C4-2B (cell line): ENCODE measurements at regions not wholly inside any gene's neighbourhood (a gene's known extent, or its start where the extent isn't known, plus 50 kb on each side); places are given as distances from the start of the nearest gene placed in this dataset.

Experiments
- ZFX ChIP-seq: fragments of 450-650 bp; IDR thresholded peaks from 2 replicates; pipeline ENCODE4 v1.6.1; 2017
- TF ChIP-seq, protein P1 (sequence below): fragments of 450-650 bp; conservative IDR thresholded peaks from 2 replicates; pipeline ENCODE4 v1.5.1; 2017; ENCODE audit warnings: mild to moderate bottlenecking

GRCh38 chr14:30251557-30252100, 307.3 kb upstream of the G2E3 start:
- TF ChIP-seq, protein P1, sequence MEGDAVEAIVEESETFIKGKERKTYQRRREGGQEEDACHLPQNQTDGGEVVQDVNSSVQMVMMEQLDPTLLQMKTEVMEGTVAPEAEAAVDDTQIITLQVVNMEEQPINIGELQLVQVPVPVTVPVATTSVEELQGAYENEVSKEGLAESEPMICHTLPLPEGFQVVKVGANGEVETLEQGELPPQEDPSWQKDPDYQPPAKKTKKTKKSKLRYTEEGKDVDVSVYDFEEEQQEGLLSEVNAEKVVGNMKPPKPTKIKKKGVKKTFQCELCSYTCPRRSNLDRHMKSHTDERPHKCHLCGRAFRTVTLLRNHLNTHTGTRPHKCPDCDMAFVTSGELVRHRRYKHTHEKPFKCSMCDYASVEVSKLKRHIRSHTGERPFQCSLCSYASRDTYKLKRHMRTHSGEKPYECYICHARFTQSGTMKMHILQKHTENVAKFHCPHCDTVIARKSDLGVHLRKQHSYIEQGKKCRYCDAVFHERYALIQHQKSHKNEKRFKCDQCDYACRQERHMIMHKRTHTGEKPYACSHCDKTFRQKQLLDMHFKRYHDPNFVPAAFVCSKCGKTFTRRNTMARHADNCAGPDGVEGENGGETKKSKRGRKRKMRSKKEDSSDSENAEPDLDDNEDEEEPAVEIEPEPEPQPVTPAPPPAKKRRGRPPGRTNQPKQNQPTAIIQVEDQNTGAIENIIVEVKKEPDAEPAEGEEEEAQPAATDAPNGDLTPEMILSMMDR: no peak
- no peak for TF ChIP-seq ZFX
